ENCODE measurements at regions not wholly inside any gene's neighbourhood (a gene's known extent, or its start where the extent isn't known, plus 50 kb on each side); places are given as distances from the start of the nearest gene placed in this dataset.

DNA sequence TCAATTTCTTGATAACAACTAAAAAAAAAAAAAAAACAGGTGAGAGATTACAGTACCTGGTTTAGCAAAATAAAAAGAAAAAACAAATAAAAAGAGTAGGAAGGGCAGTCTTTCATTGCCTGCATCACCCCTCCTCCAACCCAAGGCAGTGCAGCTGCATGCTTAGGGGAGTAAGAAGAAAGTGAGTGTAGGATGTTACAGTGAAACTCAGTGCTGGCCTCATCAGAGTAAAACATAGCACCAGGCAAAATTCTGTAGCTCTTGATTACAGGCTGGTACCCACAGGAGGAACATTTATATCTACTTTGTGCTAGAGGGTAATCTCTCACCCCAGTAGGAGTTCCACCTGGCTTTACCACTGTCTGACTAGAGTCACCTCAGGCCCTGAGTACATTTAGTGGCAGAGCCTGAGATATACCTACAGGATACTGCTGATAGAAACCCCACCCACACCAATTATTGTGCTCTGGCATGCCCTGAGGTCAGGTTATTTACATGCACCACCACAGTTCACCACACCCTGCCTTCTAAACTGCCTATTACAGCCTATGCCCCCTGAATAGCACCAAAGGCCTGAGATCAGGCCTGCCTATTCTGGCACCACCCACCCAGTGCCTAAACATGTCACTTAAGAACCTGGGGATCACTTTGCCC lies 241.6 kb downstream of the PAPSS1 start (continued):
- TF ChIP-seq NR2C2 (IDR thresholded peaks at IDR 0.05; ENCODE audit: borderline replicate concordance, control insufficient read depth, insufficient read length, low read depth): no peak
- no peak for TF ChIP-seq HDAC6 (IDR thresholded peaks at IDR 0.05; ENCODE audit: unreplicated experiment)
- TF ChIP-seq CUX1 (IDR thresholded peaks at IDR 0.05; ENCODE audit: insufficient replicate concordance, low read depth, low read length): no peak

GRCh38 chr4:107473126-107473525 lies 246.9 kb downstream of the PAPSS1 start:
- no peak for FAIRE-seq
- no peaks in the 10 kb centered on the region for H4K20me1 ChIP-seq (ENCODE audit: control insufficient read depth, insufficient read depth)
- no peak overlapping the region for H3K4me3 ChIP-seq
- POLR2A ChIA-PET: no interaction called here
- no peak for DNase-seq (ENCODE audit: low read depth, low spot score)
- TF ChIP-seq EGR1 (IDR thresholded peaks at IDR 0.05; ENCODE audit: borderline replicate concordance in 1 of 2, low read depth in 2 of 2, low read length in 2 of 2) (no peak), TCF12 (IDR thresholded peaks at IDR 0.05; ENCODE audit: low read depth, low read length) (no peak), MYC (IDR thresholded peaks at IDR 0.05; ENCODE audit: insufficient read depth, insufficient read length, insufficient replicate concordance, low read length, severe bottlenecking) (no peak), CBX3 (IDR thresholded peaks at IDR 0.05; ENCODE audit: borderline replicate concordance, low read depth) (no peak), HCFC1 (IDR thresholded peaks at IDR 0.05; ENCODE audit: low read length) (no peak), PML (IDR thresholded peaks at IDR 0.05; ENCODE audit: low read length) (no peak), E4F1 (IDR thresholded peaks at IDR 0.05; ENCODE audit: borderline replicate concordance, partially characterized antibody) (no peak), STAT1 (conservative IDR thresholded peaks at IDR 0.05) (no peak), CBX5 (IDR thresholded peaks at IDR 0.05; ENCODE audit: low read depth) (no peak)
- ATAC-seq: no peak
- H3K27ac ChIP-seq (ENCODE audit: control insufficient read depth, insufficient read depth): no peak overlapping the region
- intact Hi-C loops (cut with micrococcal nuclease; ENCODE audit: unreplicated experiment) (no loop called here), in situ Hi-C loops (cut with MboI) (no loop called here)
- H3K9ac ChIP-seq (ENCODE audit: control insufficient read depth, insufficient read depth, low read length): no peak overlapping the region
- no peaks in the 10 kb centered on the region for H3K4me1 ChIP-seq (ENCODE audit: control insufficient read depth, insufficient read depth, low read length)
- no TSS peak for BruUV-seq (replicated peaks)
- SMC1A ChIA-PET (ENCODE audit: uncharacterized antibody, unreplicated experiment): no interaction called here
- H2AFZ ChIP-seq (ENCODE audit: control insufficient read depth, low read depth, low read length): no peak overlapping the region
- CTCF ChIA-PET: no interaction called here
- H3K4me2 ChIP-seq (ENCODE audit: control insufficient read depth, insufficient read depth): no peak overlapping the region
- RAD21 ChIA-PET (ENCODE audit: unreplicated experiment): no interaction called here
- H3K79me2 ChIP-seq (ENCODE audit: control insufficient read depth, insufficient read depth, low read length): no peaks in the 10 kb centered on the region
- 6% methylated on average over 1 of the region's 1 CpG for WGBS (ENCODE audit: insufficient coverage, insufficient replicate concordance, low lambda C conversion rate, missing lambda C conversion rate)
- no peaks in the 10 kb centered on the region for H3K9me3 ChIP-seq (replicated peaks; ENCODE audit: control insufficient read depth, insufficient read depth, low read length)
- no peaks in the 10 kb centered on the region for H3K36me3 ChIP-seq (ENCODE audit: control insufficient read depth in 2 of 2, insufficient read depth in 2 of 2, low read length in 1 of 2)
- H3K27me3 ChIP-seq (replicated peaks in 1 of 2; ENCODE audit: control insufficient read depth in 2 of 2, insufficient read depth in 2 of 2, low read length in 1 of 2): no peaks in the 10 kb centered on the region
